ENCODE measurements at regions not wholly inside any gene's neighbourhood (a gene's known extent, or its start where the extent isn't known, plus 50 kb on each side); places are given as distances from the start of the nearest gene placed in this dataset.

- TF ChIP-seq POLR2A (IDR thresholded peaks at IDR 0.05; ENCODE audit: low read length) (no peak), CTCF (IDR thresholded peaks at IDR 0.05) (no peak), ZSCAN20 (CRISPR knock-in tag; IDR thresholded peaks at IDR 0.05) (no peak)
These were observed 371.9 kb upstream of the PITX2 start for GRCh38 chr4:110994781-110995180.
